ENCODE measurements at regions not wholly inside any gene's neighbourhood (a gene's known extent, or its start where the extent isn't known, plus 50 kb on each side); places are given as distances from the start of the nearest gene placed in this dataset.

DNA sequence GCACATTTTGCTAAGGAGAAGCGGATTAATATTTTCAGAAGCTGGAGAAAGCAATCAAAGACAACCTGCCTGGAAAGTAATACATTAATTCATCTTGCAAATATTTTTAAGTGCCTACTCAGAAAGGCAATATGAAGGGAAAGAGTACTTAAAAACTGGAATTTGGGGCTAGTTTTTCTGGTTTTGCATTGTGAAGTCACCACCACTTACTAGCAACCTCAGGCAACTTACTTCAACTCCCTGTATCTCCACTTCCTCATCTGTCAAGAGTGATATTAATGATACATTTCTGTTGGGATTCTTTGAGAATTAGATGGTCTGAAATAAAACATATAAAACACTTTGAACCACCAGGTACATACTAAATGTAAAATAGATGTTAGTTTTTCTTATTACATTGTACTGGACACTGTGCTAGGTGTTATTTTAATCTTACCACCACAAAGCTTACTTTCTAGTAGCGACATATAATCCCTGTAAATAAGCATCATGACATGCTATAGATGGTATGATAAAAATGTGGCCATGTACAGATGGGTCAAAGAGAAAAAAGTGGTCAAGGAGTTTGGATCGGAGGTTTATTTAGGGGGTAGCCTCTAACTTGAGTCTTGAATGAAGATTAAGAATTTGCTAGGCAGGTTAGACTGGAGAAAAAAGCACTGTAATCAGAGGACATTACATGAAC lies 101.2 kb downstream of the SPRY2 start:
- no peaks in the 10 kb centered on the region for H4K20me1 ChIP-seq (ENCODE audit: insufficient read depth, low read length)
- WGBS, 2 experiments (ENCODE audit: extremely low coverage in 2 of 2, insufficient read length in 1 of 2), result no CpG with 5 or more reads among the region's 3 CpGs
- no peaks in the 10 kb centered on the region for H3K36me3 ChIP-seq (ENCODE audit: control insufficient read depth, insufficient read depth, low read length)
- H2BK5ac ChIP-seq (ENCODE audit: low read depth, low read length, poor library complexity, severe bottlenecking), result no peak overlapping the region
- dilution Hi-C loops (cut with HindIII; ENCODE audit: low sequenced_read_pairs, unreplicated experiment), result no loop called here
- no peak overlapping the region for H3K27ac ChIP-seq (ENCODE audit: insufficient read depth, low read length)
- no peak overlapping the region for H3K4me2 ChIP-seq (ENCODE audit: low read depth, low read length)
- no peak overlapping the region for H3K9ac ChIP-seq (ENCODE audit: low read depth, low read length)
- DNase-seq, result peak; percentile 2
- no peak overlapping the region for H2AK9ac ChIP-seq (replicated peaks; ENCODE audit: low read depth, low read length, poor library complexity)
- H3K4ac ChIP-seq (ENCODE audit: low read depth, low read length), result no peak overlapping the region
- no peak overlapping the region for H3K4me3 ChIP-seq (ENCODE audit: insufficient read depth, low read depth, low read length)
- H3K4me1 ChIP-seq (ENCODE audit: control insufficient read depth, insufficient read depth, low read length), result no peaks in the 10 kb centered on the region; the same call in 1 of the 2 replicates
- no peak overlapping the region for H2BK15ac ChIP-seq (ENCODE audit: low read depth, low read length)
- H3K14ac ChIP-seq (replicated peaks; ENCODE audit: low read depth, low read length), result no peak overlapping the region
- H3K79me1 ChIP-seq (ENCODE audit: low read depth in 1 of 2, low read length in 2 of 2), result no peaks in the 10 kb centered on the region
- no peak overlapping the region for H3K23ac ChIP-seq (ENCODE audit: low read depth, low read length)
- H2AFZ ChIP-seq (replicated peaks; ENCODE audit: low read length, poor library complexity), result no peak overlapping the region
- ChIA-PET CTCF (no interaction called here), POLR2A (ENCODE audit: unreplicated experiment) (no interaction called here)
- H2BK20ac ChIP-seq (ENCODE audit: low read depth, low read length), result no peak overlapping the region
- in situ Hi-C loops (cut with MboI; ENCODE audit: low sequenced_read_pairs), result no loop called here
- TF ChIP-seq CEBPB (IDR thresholded peaks at IDR 0.05; ENCODE audit: low read depth, low read length) (no peak), CHD1 (IDR thresholded peaks at IDR 0.05; ENCODE audit: low read depth, low read length) (no peak), MAFK (IDR thresholded peaks at IDR 0.05; ENCODE audit: low read depth, low read length) (no peak), NFE2L2 (IDR thresholded peaks at IDR 0.05; ENCODE audit: low read depth, low read length) (no peak), SMC3 (IDR thresholded peaks at IDR 0.05; ENCODE audit: low read depth, low read length) (no peak), RAD21 (IDR thresholded peaks at IDR 0.05; ENCODE audit: low read length) (no peak), RFX5 (IDR thresholded peaks at IDR 0.05; ENCODE audit: low read depth, low read length) (no peak), POLR2A (IDR thresholded peaks at IDR 0.05; ENCODE audit: low read depth, low read length) (no peak), MXI1 (IDR thresholded peaks at IDR 0.05; ENCODE audit: borderline replicate concordance, low read depth, low read length) (no peak), MAZ (IDR thresholded peaks at IDR 0.05; ENCODE audit: borderline replicate concordance, low read depth, low read length) (no peak), FOS (IDR thresholded peaks at IDR 0.05; ENCODE audit: low read depth, low read length) (no peak), RCOR1 (IDR thresholded peaks at IDR 0.05; ENCODE audit: insufficient replicate concordance, low read length) (no peak), BHLHE40 (IDR thresholded peaks at IDR 0.05; ENCODE audit: low read depth, low read length) (no peak)
- TF ChIP-seq, protein P1, sequence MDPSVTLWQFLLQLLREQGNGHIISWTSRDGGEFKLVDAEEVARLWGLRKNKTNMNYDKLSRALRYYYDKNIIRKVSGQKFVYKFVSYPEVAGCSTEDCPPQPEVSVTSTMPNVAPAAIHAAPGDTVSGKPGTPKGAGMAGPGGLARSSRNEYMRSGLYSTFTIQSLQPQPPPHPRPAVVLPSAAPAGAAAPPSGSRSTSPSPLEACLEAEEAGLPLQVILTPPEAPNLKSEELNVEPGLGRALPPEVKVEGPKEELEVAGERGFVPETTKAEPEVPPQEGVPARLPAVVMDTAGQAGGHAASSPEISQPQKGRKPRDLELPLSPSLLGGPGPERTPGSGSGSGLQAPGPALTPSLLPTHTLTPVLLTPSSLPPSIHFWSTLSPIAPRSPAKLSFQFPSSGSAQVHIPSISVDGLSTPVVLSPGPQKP (IDR thresholded peaks at IDR 0.05; ENCODE audit: borderline replicate concordance, low read depth, low read length), result no peak
- TF ChIP-seq, protein P2, sequence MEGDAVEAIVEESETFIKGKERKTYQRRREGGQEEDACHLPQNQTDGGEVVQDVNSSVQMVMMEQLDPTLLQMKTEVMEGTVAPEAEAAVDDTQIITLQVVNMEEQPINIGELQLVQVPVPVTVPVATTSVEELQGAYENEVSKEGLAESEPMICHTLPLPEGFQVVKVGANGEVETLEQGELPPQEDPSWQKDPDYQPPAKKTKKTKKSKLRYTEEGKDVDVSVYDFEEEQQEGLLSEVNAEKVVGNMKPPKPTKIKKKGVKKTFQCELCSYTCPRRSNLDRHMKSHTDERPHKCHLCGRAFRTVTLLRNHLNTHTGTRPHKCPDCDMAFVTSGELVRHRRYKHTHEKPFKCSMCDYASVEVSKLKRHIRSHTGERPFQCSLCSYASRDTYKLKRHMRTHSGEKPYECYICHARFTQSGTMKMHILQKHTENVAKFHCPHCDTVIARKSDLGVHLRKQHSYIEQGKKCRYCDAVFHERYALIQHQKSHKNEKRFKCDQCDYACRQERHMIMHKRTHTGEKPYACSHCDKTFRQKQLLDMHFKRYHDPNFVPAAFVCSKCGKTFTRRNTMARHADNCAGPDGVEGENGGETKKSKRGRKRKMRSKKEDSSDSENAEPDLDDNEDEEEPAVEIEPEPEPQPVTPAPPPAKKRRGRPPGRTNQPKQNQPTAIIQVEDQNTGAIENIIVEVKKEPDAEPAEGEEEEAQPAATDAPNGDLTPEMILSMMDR (conservative IDR thresholded peaks at IDR 0.05; ENCODE audit: low read depth, low read length), result no peak
- TF ChIP-seq, protein P3, sequence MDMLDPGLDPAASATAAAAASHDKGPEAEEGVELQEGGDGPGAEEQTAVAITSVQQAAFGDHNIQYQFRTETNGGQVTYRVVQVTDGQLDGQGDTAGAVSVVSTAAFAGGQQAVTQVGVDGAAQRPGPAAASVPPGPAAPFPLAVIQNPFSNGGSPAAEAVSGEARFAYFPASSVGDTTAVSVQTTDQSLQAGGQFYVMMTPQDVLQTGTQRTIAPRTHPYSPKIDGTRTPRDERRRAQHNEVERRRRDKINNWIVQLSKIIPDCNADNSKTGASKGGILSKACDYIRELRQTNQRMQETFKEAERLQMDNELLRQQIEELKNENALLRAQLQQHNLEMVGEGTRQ (IDR thresholded peaks at IDR 0.05; ENCODE audit: low read depth, low read length), result no peak
- ATAC-seq (ENCODE audit: low read depth), result peak; percentile 63; the same call in 1 of the 2 replicates
- H3K56ac ChIP-seq (ENCODE audit: extremely low read depth, insufficient read depth, low read length), result no peak overlapping the region
- no peak overlapping the region for H2AK5ac ChIP-seq (ENCODE audit: low read depth, low read length)
- H3K18ac ChIP-seq (ENCODE audit: low read depth, low read length), result no peak overlapping the region
- H3K9me1 ChIP-seq (ENCODE audit: insufficient read depth, low read length), result no peaks in the 10 kb centered on the region
- intact Hi-C loops (cut with micrococcal nuclease), result no loop called here
- H4K91ac ChIP-seq (ENCODE audit: insufficient read depth, low read depth, low read length), result no peak overlapping the region
- H3K27me3 ChIP-seq (ENCODE audit: control insufficient read depth, insufficient read depth, low read length), result no peaks in the 10 kb centered on the region
- no peak overlapping the region for H2BK120ac ChIP-seq (ENCODE audit: low read depth, low read length)
- H4K5ac ChIP-seq (ENCODE audit: low read depth, low read length), result no peak overlapping the region
- no peaks in the 10 kb centered on the region for H3K9me3 ChIP-seq (ENCODE audit: control insufficient read depth, insufficient read depth, low read length)
- BruUV-seq (replicated peaks), result no TSS peak
- H4K8ac ChIP-seq (ENCODE audit: low read depth in 2 of 2, low read length in 2 of 2), result no peak overlapping the region

Data from IMR-90 (cell line).